Caco-2 (cell line): ENCODE measurements at regions not wholly inside any gene's neighbourhood (a gene's known extent, or its start where the extent isn't known, plus 50 kb on each side); places are given as distances from the start of the nearest gene placed in this dataset.

Source experiments
- BruUV-seq: library from RNA; stranded (reverse); fragments of 400-500 nt; replicated peaks from 2 replicates; lab custom pipeline; 2021; lab: Mats Ljungman, UMichigan
- CTCF ChIA-PET: fragments of 300-600 bp; sonication (Branson Sonifier 250); formaldehyde crosslinking; loops from one replicate; lab custom pipeline; 2022; ENCODE audit warnings: antibody characterized with exemption; lab: Charles Lee
- POLR2A ChIA-PET: fragments of 300-600 bp; sonication (Branson Sonifier 250); formaldehyde crosslinking; loops from one replicate; lab custom pipeline; 2022; ENCODE audit warnings: antibody characterized with exemption; lab: Charles Lee
- DNase-seq, 2 experiments: peaks; one replicate each; pipeline versions ENCODE4 v3.0.0 to v3.0.0-alpha.2; 2020 to 2022
- H3K27me3 ChIP-seq: replicated peaks from 2 replicates; pipeline ENCODE4 v1.6.0; 2011; ENCODE audit warnings: low read length; ENCODE audit not compliant: control insufficient read depth, insufficient read depth
- H3K36me3 ChIP-seq: 2 replicates; pipeline ENCODE4 v1.5.1; 2011; ENCODE audit warnings: low read length; ENCODE audit not compliant: control insufficient read depth, insufficient read depth
- H3K4me1 ChIP-seq: fragments of 250-450 bp; sonication (Bioruptor Pico); 2 replicates; pipeline ENCODE4 v1.5.1; 2020; ENCODE audit warnings: mild to moderate bottlenecking
- H3K4me3 ChIP-seq: 2 replicates; pipeline ENCODE4 v1.5.1; 2011; ENCODE audit warnings: low read depth, mild to moderate bottlenecking, control low read depth, low read length
- H3K9me3 ChIP-seq: fragments of 250-450 bp; sonication (Bioruptor Pico); 2 replicates; pipeline ENCODE4 v1.5.1; 2020; ENCODE audit warnings: mild to moderate bottlenecking, moderate library complexity
- H3K27ac Mint-ChIP-seq: one replicate; pipeline ENCODE4 v1.8.0; 2022; ENCODE audit warnings: mixed read lengths; ENCODE audit not compliant: unreplicated experiment
- H3K27me3 Mint-ChIP-seq: one replicate; pipeline ENCODE4 v1.8.0; 2022; ENCODE audit warnings: mixed read lengths; ENCODE audit not compliant: insufficient read depth, unreplicated experiment
- H3K36me3 Mint-ChIP-seq: one replicate; pipeline ENCODE4 v1.8.0; 2022; ENCODE audit warnings: mild to moderate bottlenecking, mixed read lengths; ENCODE audit not compliant: insufficient read depth, unreplicated experiment
- H3K4me1 Mint-ChIP-seq: one replicate; pipeline ENCODE4 v1.8.0; 2022; ENCODE audit warnings: low read depth, mixed read lengths; ENCODE audit not compliant: unreplicated experiment
- H3K4me3 Mint-ChIP-seq: one replicate; pipeline ENCODE4 v1.8.0; 2022; ENCODE audit warnings: mild to moderate bottlenecking, moderate library complexity, mixed read lengths; ENCODE audit not compliant: unreplicated experiment
- H3K9me3 Mint-ChIP-seq: one replicate; pipeline ENCODE4 v1.8.0; 2022; ENCODE audit warnings: mixed read lengths; ENCODE audit not compliant: unreplicated experiment
- intact Hi-C: fragments of 100-400 bp; cut with micrococcal nuclease; formaldehyde crosslinking; loops from one replicate; pipeline ENCODE4 v1.10.0; 2022; ENCODE audit not compliant: unreplicated experiment
- TF ChIP-seq, protein P1 (sequence below), 2 experiments: fragments of 200-600 bp in 1 of 2; IDR thresholded peaks; 1 replicate in 1 of 2; 2 replicates in 1 of 2; pipeline versions ENCODE4 v1.5.1 to v1.8.0; 2011 to 2022; ENCODE audit warnings: antibody characterized with exemption in 1 of 2, control low read depth in 1 of 2, inconsistent platforms in 1 of 2, low read depth in 1 of 2, low read length in 1 of 2, mild to moderate bottlenecking in 1 of 2, moderate library complexity in 1 of 2; ENCODE audit not compliant: insufficient read depth in 1 of 2, severe bottlenecking in 1 of 2, unreplicated experiment in 1 of 2

GRCh38 chr4:38585871-38586270 lies 78.1 kb upstream of the KLF3 start:
- no peak for DNase-seq
- peaks cover 3% of the 10 kb centered on the region for H3K27me3 Mint-ChIP-seq
- H3K36me3 ChIP-seq: no peaks in the 10 kb centered on the region
- H3K9me3 Mint-ChIP-seq: no peaks in the 10 kb centered on the region
- no TSS peak for BruUV-seq
- CTCF ChIA-PET: interaction anchor here (0.7 kb wide), 1 partner anchor 8 kb away, joined by 5 read pairs; no protein-coding TSS in a partner anchor
- H3K4me1 Mint-ChIP-seq: no peaks in the 10 kb centered on the region
- no peaks in the 10 kb centered on the region for H3K4me1 ChIP-seq
- H3K4me3 Mint-ChIP-seq: no peak overlapping the region
- H3K27ac Mint-ChIP-seq: no peak overlapping the region
- POLR2A ChIA-PET: no interaction called here
- TF ChIP-seq, protein P1, sequence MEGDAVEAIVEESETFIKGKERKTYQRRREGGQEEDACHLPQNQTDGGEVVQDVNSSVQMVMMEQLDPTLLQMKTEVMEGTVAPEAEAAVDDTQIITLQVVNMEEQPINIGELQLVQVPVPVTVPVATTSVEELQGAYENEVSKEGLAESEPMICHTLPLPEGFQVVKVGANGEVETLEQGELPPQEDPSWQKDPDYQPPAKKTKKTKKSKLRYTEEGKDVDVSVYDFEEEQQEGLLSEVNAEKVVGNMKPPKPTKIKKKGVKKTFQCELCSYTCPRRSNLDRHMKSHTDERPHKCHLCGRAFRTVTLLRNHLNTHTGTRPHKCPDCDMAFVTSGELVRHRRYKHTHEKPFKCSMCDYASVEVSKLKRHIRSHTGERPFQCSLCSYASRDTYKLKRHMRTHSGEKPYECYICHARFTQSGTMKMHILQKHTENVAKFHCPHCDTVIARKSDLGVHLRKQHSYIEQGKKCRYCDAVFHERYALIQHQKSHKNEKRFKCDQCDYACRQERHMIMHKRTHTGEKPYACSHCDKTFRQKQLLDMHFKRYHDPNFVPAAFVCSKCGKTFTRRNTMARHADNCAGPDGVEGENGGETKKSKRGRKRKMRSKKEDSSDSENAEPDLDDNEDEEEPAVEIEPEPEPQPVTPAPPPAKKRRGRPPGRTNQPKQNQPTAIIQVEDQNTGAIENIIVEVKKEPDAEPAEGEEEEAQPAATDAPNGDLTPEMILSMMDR (IDR thresholded peaks at IDR 0.05; ENCODE audit: insufficient read depth in 1 of 2, low read depth in 1 of 2, low read length in 1 of 2, severe bottlenecking in 1 of 2, unreplicated experiment in 1 of 2): no peak
- no peaks in the 10 kb centered on the region for H3K9me3 ChIP-seq
- H3K4me3 ChIP-seq: no peak overlapping the region
- H3K27me3 ChIP-seq: no peaks in the 10 kb centered on the region
- intact Hi-C loops: no loop called here
- no peaks in the 10 kb centered on the region for H3K36me3 Mint-ChIP-seq

- Mint-ChIP-seq H3K4me3 (no peak overlapping the region), H3K4me1 (no peaks in the 10 kb centered on the region), H3K9me3 (no peaks in the 10 kb centered on the region), H3K27me3 (peaks cover 3% of the 10 kb centered on the region), H3K27ac (no peak overlapping the region), H3K36me3 (no peaks in the 10 kb centered on the region)
- TF ChIP-seq, protein P1 (IDR thresholded peaks at IDR 0.05; ENCODE audit: insufficient read depth in 1 of 2, low read depth in 1 of 2, low read length in 1 of 2, severe bottlenecking in 1 of 2, unreplicated experiment in 1 of 2): no peak
- Histone ChIP-seq H3K9me3 (no peaks in the 10 kb centered on the region), H3K4me1 (no peaks in the 10 kb centered on the region), H3K27me3 (no peaks in the 10 kb centered on the region), H3K4me3 (no peak overlapping the region), H3K36me3 (no peaks in the 10 kb centered on the region)
- no TSS peak for BruUV-seq
- intact Hi-C loops: no loop called here
- ChIA-PET POLR2A (no interaction called here), CTCF (no interaction called here)
- DNase-seq: no peak
These were observed 76.9 kb upstream of the KLF3 start for GRCh38 chr4:38587106-38587505.

GRCh38 chr4:38590046-38590445 lies 74.0 kb upstream of the KLF3 start:
- Histone ChIP-seq H3K9me3 (no peaks in the 10 kb centered on the region), H3K27me3 (no peaks in the 10 kb centered on the region), H3K4me3 (no peak overlapping the region), H3K4me1 (no peaks in the 10 kb centered on the region), H3K36me3 (no peaks in the 10 kb centered on the region)
- H3K27me3 Mint-ChIP-seq: peaks cover 3% of the 10 kb centered on the region
- DNase-seq: no peak
- no peaks in the 10 kb centered on the region for H3K4me1 Mint-ChIP-seq
- BruUV-seq: no TSS peak
- H3K36me3 Mint-ChIP-seq: no peaks in the 10 kb centered on the region
- no peak overlapping the region for H3K4me3 Mint-ChIP-seq
- H3K27ac Mint-ChIP-seq: no peak overlapping the region
- intact Hi-C loops: no loop called here
- POLR2A ChIA-PET: no interaction called here
- no peaks in the 10 kb centered on the region for H3K9me3 Mint-ChIP-seq
- CTCF ChIA-PET: no interaction called here
- TF ChIP-seq, protein P1 (IDR thresholded peaks at IDR 0.05; ENCODE audit: insufficient read depth in 1 of 2, low read depth in 1 of 2, low read length in 1 of 2, severe bottlenecking in 1 of 2, unreplicated experiment in 1 of 2): no peak
